ENCODE measurements at regions not wholly inside any gene's neighbourhood (a gene's known extent, or its start where the extent isn't known, plus 50 kb on each side); places are given as distances from the start of the nearest gene placed in this dataset.

- TF ChIP-seq CTCF (IDR thresholded peaks at IDR 0.05; ENCODE audit: borderline replicate concordance, extremely low read depth, low read length, poor library complexity, severe bottlenecking) = no peak
- no peak for TF ChIP-seq EZH2 (IDR thresholded peaks at IDR 0.05; ENCODE audit: borderline replicate concordance, low read depth, low read length, severe bottlenecking)
Observed at GRCh38 chr3:40713306-40713705, 188.5 kb downstream of the ZNF621 start.

All from DND-41 (cell line).